ENCODE measurements at regions not wholly inside any gene's neighbourhood (a gene's known extent, or its start where the extent isn't known, plus 50 kb on each side); places are given as distances from the start of the nearest gene placed in this dataset.
A peak's percentile ranks its signal among the peaks of the same experiment; 100 is the strongest.
"Not testable (repeated sequence)": the region's sequence is repeated elsewhere in the genome, so short reads cannot be mapped to it uniquely, and the experiment has no call there.

DNA sequence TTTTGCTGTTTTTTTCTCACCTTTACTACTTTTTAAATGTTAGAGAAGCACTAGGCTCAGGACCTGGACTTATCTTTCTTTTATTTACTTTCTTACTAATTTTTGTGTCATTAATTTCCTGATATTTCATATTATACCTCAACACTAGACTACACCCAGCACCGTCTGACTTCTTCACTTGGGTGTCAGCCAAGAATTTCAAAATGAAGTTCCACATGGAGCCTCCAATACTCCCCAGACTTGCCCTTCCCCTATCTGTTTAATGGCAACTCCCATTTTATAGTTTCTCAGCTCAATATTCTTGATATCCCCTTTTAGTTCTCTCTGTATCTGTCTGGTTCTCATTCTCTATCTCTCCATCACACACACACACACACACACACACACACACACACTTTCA, 139.3 kb downstream of the USP22 start:
- not testable (repeated sequence) for H3K9me3 ChIP-seq (ENCODE audit: control insufficient read depth, insufficient read depth, low read length); H3K27me3 ChIP-seq (ENCODE audit: control insufficient read depth, insufficient read depth, low read length); H3K4me1 ChIP-seq (ENCODE audit: control insufficient read depth, insufficient read depth, low read length); H3K9ac ChIP-seq (ENCODE audit: low read depth, low read length); H3K4me3 ChIP-seq (ENCODE audit: low read depth, low read length); H3K36me3 ChIP-seq (ENCODE audit: control insufficient read depth, insufficient read depth, low read length)

DNA sequence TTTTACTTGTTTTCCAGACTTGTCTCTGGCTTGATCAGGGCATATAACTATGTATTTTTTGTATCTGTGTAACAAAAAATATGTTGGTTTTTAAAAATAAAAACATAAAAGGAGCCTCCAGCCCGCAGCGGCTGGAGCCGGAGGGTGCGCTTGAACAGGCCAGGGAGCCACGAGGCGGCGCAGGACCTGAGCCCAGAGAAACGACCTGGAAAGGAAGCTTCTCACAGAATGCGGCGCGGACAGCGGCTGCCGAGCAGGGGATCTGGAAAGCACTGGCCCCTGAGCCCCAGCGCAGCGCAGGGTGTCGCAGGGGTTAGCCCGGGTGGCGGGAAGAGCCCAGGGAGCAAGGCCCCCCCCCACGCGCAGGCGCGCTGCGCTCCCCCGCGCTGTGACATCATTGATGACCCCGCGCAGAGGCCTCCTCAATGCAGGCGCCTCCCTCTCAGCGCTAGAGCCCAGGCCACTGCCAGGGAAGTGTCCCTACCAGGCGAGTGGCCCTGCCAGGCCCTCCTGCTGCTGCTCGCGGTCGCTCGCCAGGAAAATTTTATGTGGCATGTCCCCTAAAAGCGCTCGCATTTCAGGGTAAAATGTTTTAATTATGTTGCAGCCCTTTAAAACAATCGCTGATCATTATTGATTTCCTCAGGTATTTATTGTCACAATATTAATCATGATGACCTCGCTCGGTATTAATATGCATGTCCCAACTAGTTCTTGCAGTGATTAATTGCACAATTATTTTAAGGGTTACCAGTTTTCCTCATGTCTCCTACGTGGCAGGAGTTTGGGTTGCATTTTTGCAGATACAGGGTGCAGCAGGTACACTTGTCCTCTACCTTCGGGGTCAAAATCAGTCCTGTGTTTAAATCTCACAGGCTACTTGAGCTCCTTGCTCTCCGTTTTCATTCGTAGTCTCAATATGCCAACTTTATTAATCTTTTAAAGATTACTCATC, 134.2 kb downstream of the USP22 start:
- H3K27me3 ChIP-seq (ENCODE audit: control insufficient read depth, insufficient read depth, low read length) = no peaks in the 10 kb centered on the region
- peak overlapping the region; percentile 28 for H3K4me3 ChIP-seq (ENCODE audit: low read depth, low read length)
- no peak overlapping the region for H3K9ac ChIP-seq (ENCODE audit: low read depth, low read length)
- no peaks in the 10 kb centered on the region for H3K36me3 ChIP-seq (ENCODE audit: control insufficient read depth, insufficient read depth, low read length)
- H3K9me3 ChIP-seq (ENCODE audit: control insufficient read depth, insufficient read depth, low read length) = no peaks in the 10 kb centered on the region
- no peaks in the 10 kb centered on the region for H3K4me1 ChIP-seq (ENCODE audit: control insufficient read depth, insufficient read depth, low read length)

DNA sequence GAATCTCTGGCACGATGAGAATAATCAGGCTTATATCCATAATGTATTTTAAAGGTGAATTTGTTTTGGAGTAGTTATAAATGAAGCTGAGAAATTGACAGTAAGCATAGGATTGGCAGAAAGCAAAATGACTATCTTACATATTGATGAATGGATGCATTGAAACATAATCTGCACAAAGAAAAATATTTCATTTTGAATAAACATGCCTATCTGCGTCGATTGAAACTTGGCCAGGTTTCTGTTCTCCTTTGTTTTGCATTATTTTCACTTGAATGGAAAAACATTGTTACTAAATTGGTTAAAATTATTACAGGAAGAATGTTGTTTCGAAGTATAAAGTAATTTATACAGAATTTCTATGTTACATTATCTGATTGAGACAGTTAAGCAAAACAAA, 128.2 kb downstream of the USP22 start:
- Histone ChIP-seq H3K9me3 (ENCODE audit: control insufficient read depth, insufficient read depth, low read length) (no peaks in the 10 kb centered on the region), H3K27me3 (ENCODE audit: control insufficient read depth, insufficient read depth, low read length) (no peaks in the 10 kb centered on the region), H3K9ac (ENCODE audit: low read depth, low read length) (no peak overlapping the region), H3K4me1 (ENCODE audit: control insufficient read depth, insufficient read depth, low read length) (no peaks in the 10 kb centered on the region), H3K4me3 (ENCODE audit: low read depth, low read length) (no peak overlapping the region), H3K36me3 (ENCODE audit: control insufficient read depth, insufficient read depth, low read length) (no peaks in the 10 kb centered on the region)

DNA sequence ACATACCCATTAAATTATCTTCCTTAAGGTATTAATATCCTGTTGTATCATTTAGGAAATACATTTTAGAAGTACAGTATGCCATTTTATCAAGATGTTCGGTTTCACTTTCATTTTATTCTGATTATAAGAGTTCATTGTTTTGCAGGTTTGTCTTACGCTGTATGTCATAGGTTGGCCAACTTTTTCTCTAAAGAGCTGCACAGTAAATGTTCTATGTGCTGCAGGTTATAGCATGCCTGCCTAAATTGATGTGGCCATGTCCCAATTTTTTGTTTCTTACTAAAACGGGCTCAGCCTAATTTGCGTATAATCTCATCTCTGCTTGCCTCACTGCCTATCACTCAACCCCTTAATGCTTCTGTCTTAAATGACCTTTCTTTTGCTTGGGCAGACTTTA, 126.4 kb downstream of the USP22 start:
- no peak overlapping the region for H3K9ac ChIP-seq (ENCODE audit: low read depth, low read length)
- no peaks in the 10 kb centered on the region for H3K4me1 ChIP-seq (ENCODE audit: control insufficient read depth, insufficient read depth, low read length)
- H3K4me3 ChIP-seq (ENCODE audit: low read depth, low read length) = no peak overlapping the region
- no peaks in the 10 kb centered on the region for H3K9me3 ChIP-seq (ENCODE audit: control insufficient read depth, insufficient read depth, low read length)
- no peaks in the 10 kb centered on the region for H3K27me3 ChIP-seq (ENCODE audit: control insufficient read depth, insufficient read depth, low read length)
- no peaks in the 10 kb centered on the region for H3K36me3 ChIP-seq (ENCODE audit: control insufficient read depth, insufficient read depth, low read length)

DNA sequence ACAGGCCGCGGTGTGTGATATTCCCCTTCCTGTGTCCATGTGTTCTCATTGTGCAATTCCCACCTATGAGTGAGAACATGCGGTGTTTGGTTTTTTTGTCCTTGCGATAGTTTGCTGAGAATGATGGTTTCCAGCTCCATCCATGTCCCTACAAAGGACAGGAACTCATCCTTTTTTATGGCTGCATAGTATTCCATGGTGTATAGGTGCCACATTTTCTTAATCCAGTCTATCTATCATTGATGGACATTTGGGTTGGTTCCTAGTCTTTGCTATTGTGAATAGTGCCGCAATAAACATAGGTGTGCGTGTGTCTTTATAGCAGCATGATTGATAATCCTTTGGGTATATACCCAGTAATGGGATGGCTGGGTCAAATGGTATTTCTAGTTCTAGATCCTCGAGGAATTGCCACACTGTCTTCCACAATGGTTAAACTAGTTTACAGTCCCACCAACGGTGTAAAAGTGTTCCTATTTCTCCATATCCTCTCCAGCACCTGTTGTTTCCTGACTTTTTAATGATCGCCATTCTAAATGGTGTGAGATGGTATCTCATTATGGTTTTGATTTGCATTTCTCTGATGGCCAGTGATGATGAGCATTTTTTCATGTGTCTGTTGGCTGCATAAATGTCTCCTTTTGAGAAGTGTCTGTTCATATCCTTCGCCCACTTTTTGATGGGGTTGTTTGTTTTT, 125.1 kb downstream of the USP22 start:
- not testable (repeated sequence) for H3K27me3 ChIP-seq (ENCODE audit: control insufficient read depth, insufficient read depth, low read length); H3K9me3 ChIP-seq (ENCODE audit: control insufficient read depth, insufficient read depth, low read length); H3K9ac ChIP-seq (ENCODE audit: low read depth, low read length); H3K36me3 ChIP-seq (ENCODE audit: control insufficient read depth, insufficient read depth, low read length); H3K4me3 ChIP-seq (ENCODE audit: low read depth, low read length); H3K4me1 ChIP-seq (ENCODE audit: control insufficient read depth, insufficient read depth, low read length)

DNA sequence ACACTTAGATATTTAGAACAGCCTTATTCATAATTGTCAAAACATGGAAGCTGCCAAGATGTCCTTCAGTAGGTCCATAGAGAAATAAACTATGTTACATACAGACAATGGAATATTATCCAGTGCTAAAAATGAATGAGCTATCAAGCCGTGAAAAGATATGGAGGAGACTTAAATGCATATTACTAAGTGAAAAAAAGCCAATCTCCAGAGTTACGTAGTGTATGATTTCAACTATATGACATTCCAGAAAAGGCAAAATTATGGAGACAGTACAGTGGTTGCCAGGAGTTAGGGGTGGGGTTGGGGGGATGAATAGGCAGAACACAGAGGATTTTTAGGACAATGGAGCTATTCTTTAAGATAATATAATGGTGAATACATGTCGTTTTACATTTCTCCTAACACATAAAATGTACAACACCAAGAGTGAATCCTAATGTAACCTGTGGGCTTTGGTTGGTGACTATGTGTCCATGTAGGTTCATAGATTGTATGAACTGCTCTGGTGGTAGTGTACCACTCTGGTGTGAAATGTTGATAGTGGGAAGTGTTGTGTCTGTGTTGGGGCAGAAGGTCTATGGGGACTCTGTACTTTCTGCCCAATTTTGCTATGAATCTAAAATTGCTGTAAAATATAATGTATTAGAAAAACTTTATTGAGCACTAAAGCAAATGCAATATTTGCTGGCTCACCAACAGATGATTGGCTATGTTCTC, 122.6 kb downstream of the USP22 start:
- no peak overlapping the region for H3K4me3 ChIP-seq (ENCODE audit: low read depth, low read length)
- H3K9ac ChIP-seq (ENCODE audit: low read depth, low read length) = no peak overlapping the region
- no peaks in the 10 kb centered on the region for H3K4me1 ChIP-seq (ENCODE audit: control insufficient read depth, insufficient read depth, low read length)
- no peaks in the 10 kb centered on the region for H3K9me3 ChIP-seq (ENCODE audit: control insufficient read depth, insufficient read depth, low read length)
- no peaks in the 10 kb centered on the region for H3K27me3 ChIP-seq (ENCODE audit: control insufficient read depth, insufficient read depth, low read length)
- H3K36me3 ChIP-seq (ENCODE audit: control insufficient read depth, insufficient read depth, low read length) = no peaks in the 10 kb centered on the region

DNA sequence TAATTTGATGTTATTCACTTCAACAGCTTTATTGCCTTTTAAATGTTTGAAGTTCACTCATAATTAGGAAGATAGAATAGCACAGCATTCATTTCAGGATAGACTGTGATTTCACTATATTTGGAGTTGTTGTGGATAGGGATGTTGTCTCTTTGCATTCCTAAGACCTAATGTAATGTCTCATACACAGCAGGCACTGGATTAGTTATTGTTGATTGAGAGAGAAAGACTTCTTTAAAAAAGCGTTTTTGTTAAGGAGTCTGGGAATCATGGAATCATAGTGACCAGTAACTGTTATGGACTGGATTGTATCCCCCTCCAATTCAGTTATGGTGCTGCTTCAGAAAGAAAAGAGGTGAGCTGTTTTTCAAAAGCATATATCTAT, 122.0 kb downstream of the USP22 start:
- Histone ChIP-seq H3K9ac (ENCODE audit: low read depth, low read length) (no peak overlapping the region), H3K4me3 (ENCODE audit: low read depth, low read length) (no peak overlapping the region), H3K4me1 (ENCODE audit: control insufficient read depth, insufficient read depth, low read length) (no peaks in the 10 kb centered on the region)

DNA sequence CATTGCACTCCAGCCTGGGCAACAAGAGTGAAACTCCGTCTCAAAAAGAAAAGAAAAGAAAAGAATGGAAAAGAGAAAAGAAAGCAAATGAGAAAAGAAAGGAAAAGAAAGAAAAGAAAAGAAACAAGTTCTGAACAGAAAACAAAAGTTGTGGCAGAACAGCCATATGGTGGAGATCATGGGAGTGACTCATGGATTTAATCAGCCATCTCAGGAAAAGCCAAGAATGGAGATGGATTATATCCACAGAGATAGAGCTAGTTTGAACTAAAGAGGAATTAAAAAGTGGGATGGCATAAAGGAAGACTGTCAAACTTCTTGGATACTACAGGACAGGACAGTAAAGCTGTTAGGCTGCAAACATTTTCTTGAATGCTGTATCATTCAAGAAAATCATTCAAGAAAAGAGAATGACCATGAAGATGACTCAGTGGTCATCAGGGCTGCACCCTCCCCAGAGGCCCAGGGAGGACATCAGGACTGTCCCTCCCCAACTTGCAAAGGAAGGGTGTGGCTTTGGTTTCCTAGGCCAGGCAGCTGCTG, 120.6 kb downstream of the USP22 start:
- H3K36me3 ChIP-seq (ENCODE audit: control insufficient read depth, insufficient read depth, low read length) = no peaks in the 10 kb centered on the region
- H3K9ac ChIP-seq (ENCODE audit: low read depth, low read length) = no peak overlapping the region
- H3K4me1 ChIP-seq (ENCODE audit: control insufficient read depth, insufficient read depth, low read length) = no peaks in the 10 kb centered on the region
- no peaks in the 10 kb centered on the region for H3K9me3 ChIP-seq (ENCODE audit: control insufficient read depth, insufficient read depth, low read length)
- H3K4me3 ChIP-seq (ENCODE audit: low read depth, low read length) = no peak overlapping the region
- H3K27me3 ChIP-seq (ENCODE audit: control insufficient read depth, insufficient read depth, low read length) = no peaks in the 10 kb centered on the region

More for the DNA sequence above, 122.0 kb downstream of the USP22 start:
- H3K9me3 ChIP-seq (ENCODE audit: control insufficient read depth, insufficient read depth, low read length) = no peaks in the 10 kb centered on the region
- no peaks in the 10 kb centered on the region for H3K27me3 ChIP-seq (ENCODE audit: control insufficient read depth, insufficient read depth, low read length)
- no peaks in the 10 kb centered on the region for H3K36me3 ChIP-seq (ENCODE audit: control insufficient read depth, insufficient read depth, low read length)

DNA sequence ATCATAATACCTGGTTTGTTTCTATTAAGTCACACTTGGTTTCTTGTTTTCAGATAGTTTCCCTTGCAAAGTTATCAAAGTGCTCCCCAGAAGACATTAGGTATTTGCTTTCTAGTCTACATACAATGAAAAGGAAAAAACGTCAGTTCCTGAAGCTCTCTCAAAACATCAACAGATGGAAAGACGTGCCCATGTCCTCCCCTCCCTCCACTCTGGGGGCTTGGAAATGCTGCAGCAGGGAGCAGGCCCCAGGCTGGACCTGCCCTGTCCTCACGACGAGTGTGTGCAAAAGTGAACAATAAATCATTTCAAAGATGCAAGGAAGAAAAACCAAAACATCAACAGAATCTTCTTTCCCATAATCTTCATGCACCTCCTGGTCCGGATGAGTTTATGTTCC, 118.5 kb downstream of the USP22 start:
- Histone ChIP-seq H3K9ac (ENCODE audit: low read depth, low read length) (no peak overlapping the region), H3K4me3 (ENCODE audit: low read depth, low read length) (no peak overlapping the region), H3K27me3 (ENCODE audit: control insufficient read depth, insufficient read depth, low read length) (no peaks in the 10 kb centered on the region), H3K36me3 (ENCODE audit: control insufficient read depth, insufficient read depth, low read length) (no peaks in the 10 kb centered on the region), H3K9me3 (ENCODE audit: control insufficient read depth, insufficient read depth, low read length) (no peaks in the 10 kb centered on the region), H3K4me1 (ENCODE audit: control insufficient read depth, insufficient read depth, low read length) (no peaks in the 10 kb centered on the region)

DNA sequence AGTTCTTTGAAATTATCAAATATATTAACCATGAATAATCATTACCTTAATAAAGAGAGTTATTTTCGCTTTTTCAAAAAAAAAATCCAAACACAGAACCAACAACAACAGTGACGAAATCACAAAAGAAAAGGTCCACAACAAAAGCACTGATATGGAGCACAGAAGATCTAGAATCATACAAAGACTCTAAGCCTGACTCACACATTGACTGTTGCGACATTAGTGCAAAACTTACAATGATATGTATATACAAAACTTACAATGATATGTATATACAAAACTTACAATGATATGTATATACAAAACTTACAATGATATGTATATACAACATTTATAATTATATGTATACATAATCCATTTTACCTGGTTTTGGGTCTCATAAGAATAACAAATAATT, 117.7 kb downstream of the USP22 start:
- Histone ChIP-seq H3K9me3 (ENCODE audit: control insufficient read depth, insufficient read depth, low read length) (no peaks in the 10 kb centered on the region), H3K27me3 (ENCODE audit: control insufficient read depth, insufficient read depth, low read length) (no peaks in the 10 kb centered on the region), H3K4me1 (ENCODE audit: control insufficient read depth, insufficient read depth, low read length) (no peaks in the 10 kb centered on the region), H3K9ac (ENCODE audit: low read depth, low read length) (no peak overlapping the region), H3K4me3 (ENCODE audit: low read depth, low read length) (no peak overlapping the region), H3K36me3 (ENCODE audit: control insufficient read depth, insufficient read depth, low read length) (no peaks in the 10 kb centered on the region)

DNA sequence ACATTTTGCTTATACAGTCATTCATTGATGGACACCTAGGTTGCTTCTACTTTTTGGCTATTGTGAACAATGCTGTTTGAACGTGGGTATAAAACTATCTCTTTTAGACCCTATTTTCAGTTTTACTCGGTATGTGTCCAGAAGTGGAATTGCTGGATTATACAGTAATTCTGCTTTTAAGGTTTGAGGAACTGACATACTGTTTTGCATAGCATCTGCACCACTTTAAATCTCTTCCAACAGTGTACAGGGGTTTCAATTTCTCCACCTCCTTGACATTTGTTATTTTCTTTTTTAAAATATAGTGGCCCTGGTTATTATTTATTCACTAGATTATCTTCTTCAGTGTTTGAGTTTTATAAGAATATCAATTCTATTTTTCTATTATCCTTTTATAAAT, 116.9 kb downstream of the USP22 start:
- no peaks in the 10 kb centered on the region for H3K27me3 ChIP-seq (ENCODE audit: control insufficient read depth, insufficient read depth, low read length)
- no peaks in the 10 kb centered on the region for H3K36me3 ChIP-seq (ENCODE audit: control insufficient read depth, insufficient read depth, low read length)
- H3K9ac ChIP-seq (ENCODE audit: low read depth, low read length) = no peak overlapping the region
- no peak overlapping the region for H3K4me3 ChIP-seq (ENCODE audit: low read depth, low read length)
- no peaks in the 10 kb centered on the region for H3K9me3 ChIP-seq (ENCODE audit: control insufficient read depth, insufficient read depth, low read length)
- H3K4me1 ChIP-seq (ENCODE audit: control insufficient read depth, insufficient read depth, low read length) = no peaks in the 10 kb centered on the region

Data from iPS-15b (cell line).